ENCODE measurements at regions not wholly inside any gene's neighbourhood (a gene's known extent, or its start where the extent isn't known, plus 50 kb on each side); places are given as distances from the start of the nearest gene placed in this dataset.

DNA sequence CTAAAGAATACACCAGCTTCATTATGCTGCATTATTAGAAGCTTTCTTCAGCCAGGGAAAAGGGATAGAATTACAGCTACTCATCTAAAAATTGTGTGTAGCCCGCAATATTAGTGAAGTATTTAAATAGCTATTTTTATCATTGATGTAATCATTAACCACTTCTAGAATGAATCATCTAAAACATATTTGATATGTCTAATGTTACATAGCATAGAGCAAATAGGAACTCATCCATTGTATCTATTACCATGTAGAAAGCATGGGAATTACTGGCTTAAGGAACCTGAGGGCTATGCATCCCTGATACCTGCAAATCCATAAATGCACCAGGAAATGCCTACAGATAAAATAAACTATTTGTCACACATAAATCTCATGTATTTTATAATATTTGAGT is 54.5 kb upstream of the VGLL3 start:
- H3K4me3 ChIP-seq (ENCODE audit: low read depth, low read length) = no peak overlapping the region

DNA sequence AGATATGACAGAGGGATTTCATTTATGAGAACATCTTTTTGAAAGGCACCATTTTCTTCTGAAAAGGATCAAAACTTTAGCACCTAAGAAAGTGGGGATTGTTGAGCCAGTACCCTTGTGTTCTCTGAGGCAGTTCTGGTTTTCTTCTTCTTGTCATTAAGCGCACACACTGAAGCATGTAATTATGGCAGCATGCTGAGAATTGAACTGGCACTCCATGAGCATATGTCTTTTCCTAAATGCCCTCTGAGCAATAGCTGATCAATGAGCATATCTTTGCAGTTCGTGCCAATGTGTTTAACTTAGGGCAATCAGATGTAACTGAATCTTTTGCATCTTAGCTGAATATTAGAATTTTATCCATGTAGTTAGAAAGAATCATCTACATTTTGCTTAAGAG is 53.9 kb upstream of the VGLL3 start:
- no peak overlapping the region for H3K4me3 ChIP-seq (ENCODE audit: low read depth, low read length)

DNA sequence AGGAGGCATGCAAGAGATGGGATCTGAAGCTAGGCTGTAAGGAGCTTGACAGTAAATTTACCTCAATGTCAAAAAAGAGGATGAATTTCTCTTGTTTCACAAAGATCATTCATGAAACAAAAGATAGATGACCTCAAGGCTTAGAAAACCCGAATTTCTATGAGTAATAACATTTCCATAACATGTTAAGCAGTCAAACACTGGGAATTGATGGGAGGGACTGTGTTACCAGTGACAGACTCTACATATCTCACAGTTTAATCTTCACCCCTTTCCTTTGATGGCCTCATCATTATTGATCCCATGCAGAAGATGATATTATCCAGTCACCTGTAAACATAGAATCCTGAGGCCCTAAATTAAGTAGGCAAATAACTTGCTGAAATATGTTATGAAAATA is 53.5 kb upstream of the VGLL3 start:
- no peak overlapping the region for H3K4me3 ChIP-seq (ENCODE audit: low read depth, low read length)

- no peak overlapping the region for H3K4me3 ChIP-seq (ENCODE audit: low read depth, low read length)
Measured at GRCh38 chr3:87041191-87041590, 50.2 kb upstream of the VGLL3 start.

All from iPS-11a (cell line).